Activated CD8-positive, alpha-beta T cell treated with anti-CD3 and anti-CD28 coated beads for 36 hours (primary cell): ENCODE measurements at regions not wholly inside any gene's neighbourhood (a gene's known extent, or its start where the extent isn't known, plus 50 kb on each side); places are given as distances from the start of the nearest gene placed in this dataset.

Experiments used
- ATAC-seq: fragments of 200-7000 bp; cut with Tn5 transposase; one replicate; pipeline ENCODE4 v1.10.0; 2021; ENCODE audit warnings: mild to moderate bottlenecking, moderate library complexity
- CTCF ChIA-PET: fragments of 350-600 bp; sonication (Branson Sonifier 250); formaldehyde crosslinking; loops from one replicate; lab custom pipeline; 2021; ENCODE audit warnings: antibody characterized with exemption; lab: Charles Lee
- POLR2A ChIA-PET: fragments of 350-600 bp; sonication (Branson Sonifier 250); formaldehyde crosslinking; loops from one replicate; lab custom pipeline; 2021; ENCODE audit warnings: antibody characterized with exemption; lab: Charles Lee
- DNase-seq: peaks from one replicate; pipeline ENCODE4 v3.0.0-alpha.2; 2020
- H3K27ac Mint-ChIP-seq: one replicate; pipeline ENCODE4 v1.8.0; 2021; ENCODE audit warnings: mild to moderate bottlenecking, mixed read lengths
- H3K27me3 Mint-ChIP-seq: one replicate; pipeline ENCODE4 v1.8.0; 2021; ENCODE audit warnings: mixed read lengths
- H3K36me3 Mint-ChIP-seq: one replicate; pipeline ENCODE4 v1.8.0; 2021; ENCODE audit warnings: low read depth, mixed read lengths
- H3K4me1 Mint-ChIP-seq: one replicate; pipeline ENCODE4 v1.8.0; 2021; ENCODE audit warnings: low read depth, mixed read lengths
- H3K4me3 Mint-ChIP-seq: one replicate; pipeline ENCODE4 v1.8.0; 2021; ENCODE audit warnings: mild to moderate bottlenecking, moderate library complexity, mixed read lengths
- H3K9me3 Mint-ChIP-seq: one replicate; pipeline ENCODE4 v1.8.0; 2021; ENCODE audit warnings: mixed read lengths
- intact Hi-C: fragments of 100-400 bp; cut with micrococcal nuclease; formaldehyde crosslinking; loops from one replicate; pipeline ENCODE4 v1.10.0; 2022
- TF ChIP-seq, protein P1 (sequence below): fragments of 200-600 bp; IDR thresholded peaks from one replicate; pipeline ENCODE4 v1.8.0; 2022; ENCODE audit warnings: antibody characterized with exemption, mild to moderate bottlenecking

DNA sequence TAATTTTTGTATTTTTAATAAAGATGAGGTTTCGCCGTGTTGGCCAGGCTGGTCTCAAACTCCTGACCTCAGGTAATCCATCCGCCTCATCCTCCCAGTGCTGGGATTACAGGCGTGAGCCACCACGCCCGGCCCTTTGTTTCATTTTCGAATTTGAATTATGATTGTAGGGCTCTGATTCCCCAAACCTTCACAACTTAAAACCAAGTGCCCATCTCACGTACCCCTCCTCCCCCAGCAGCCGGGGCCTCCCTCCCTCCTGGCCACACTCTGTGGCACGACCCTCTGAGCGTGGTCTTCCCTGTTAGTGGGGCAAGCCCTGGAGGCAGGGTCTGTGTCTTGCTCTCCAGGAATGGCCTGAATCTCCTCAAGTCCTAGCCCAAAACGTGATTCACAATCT is 166.5 kb downstream of the ASB1 start:
- DNase-seq: no peak
- no peaks in the 10 kb centered on the region for H3K27me3 Mint-ChIP-seq
- POLR2A ChIA-PET: no interaction called here
- H3K27ac Mint-ChIP-seq: no peak overlapping the region
- H3K9me3 Mint-ChIP-seq: no peaks in the 10 kb centered on the region
- H3K36me3 Mint-ChIP-seq: no peaks in the 10 kb centered on the region
- intact Hi-C loops: no loop called here
- H3K4me3 Mint-ChIP-seq: no peak overlapping the region
- TF ChIP-seq, protein P1, sequence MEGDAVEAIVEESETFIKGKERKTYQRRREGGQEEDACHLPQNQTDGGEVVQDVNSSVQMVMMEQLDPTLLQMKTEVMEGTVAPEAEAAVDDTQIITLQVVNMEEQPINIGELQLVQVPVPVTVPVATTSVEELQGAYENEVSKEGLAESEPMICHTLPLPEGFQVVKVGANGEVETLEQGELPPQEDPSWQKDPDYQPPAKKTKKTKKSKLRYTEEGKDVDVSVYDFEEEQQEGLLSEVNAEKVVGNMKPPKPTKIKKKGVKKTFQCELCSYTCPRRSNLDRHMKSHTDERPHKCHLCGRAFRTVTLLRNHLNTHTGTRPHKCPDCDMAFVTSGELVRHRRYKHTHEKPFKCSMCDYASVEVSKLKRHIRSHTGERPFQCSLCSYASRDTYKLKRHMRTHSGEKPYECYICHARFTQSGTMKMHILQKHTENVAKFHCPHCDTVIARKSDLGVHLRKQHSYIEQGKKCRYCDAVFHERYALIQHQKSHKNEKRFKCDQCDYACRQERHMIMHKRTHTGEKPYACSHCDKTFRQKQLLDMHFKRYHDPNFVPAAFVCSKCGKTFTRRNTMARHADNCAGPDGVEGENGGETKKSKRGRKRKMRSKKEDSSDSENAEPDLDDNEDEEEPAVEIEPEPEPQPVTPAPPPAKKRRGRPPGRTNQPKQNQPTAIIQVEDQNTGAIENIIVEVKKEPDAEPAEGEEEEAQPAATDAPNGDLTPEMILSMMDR: no peak
- H3K4me1 Mint-ChIP-seq: no peaks in the 10 kb centered on the region
- CTCF ChIA-PET: no interaction called here
- ATAC-seq: no peak

DNA sequence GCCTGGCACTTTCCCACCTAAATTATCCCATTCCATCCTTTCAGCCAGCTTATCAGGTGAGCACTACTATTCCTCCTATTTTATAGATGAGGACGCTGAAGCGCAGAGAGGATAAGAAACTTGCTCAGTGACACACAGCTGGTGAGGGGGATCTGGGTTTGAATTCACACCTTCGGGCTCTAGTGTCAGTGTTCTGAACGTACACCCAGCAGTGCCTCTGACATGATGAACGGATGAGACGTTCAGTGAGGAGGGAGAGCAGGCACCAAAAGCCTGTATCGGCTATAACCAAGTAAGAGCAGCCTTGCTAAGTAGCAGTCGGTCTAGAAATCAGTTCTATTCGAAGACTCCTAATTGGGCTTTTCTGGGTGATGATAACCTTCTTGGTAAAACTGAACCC is 167.0 kb downstream of the ASB1 start:
- no peaks in the 10 kb centered on the region for H3K27me3 Mint-ChIP-seq
- intact Hi-C loops: no loop called here
- TF ChIP-seq, protein P1: no peak
- H3K27ac Mint-ChIP-seq: no peak overlapping the region
- ChIA-PET CTCF (interaction anchor here (1.1 kb wide), 1 partner anchor 20 kb away, joined by 3 read pairs; no protein-coding TSS in a partner anchor), POLR2A (no interaction called here)
- H3K4me1 Mint-ChIP-seq: no peaks in the 10 kb centered on the region
- no peak overlapping the region for H3K4me3 Mint-ChIP-seq
- H3K36me3 Mint-ChIP-seq: no peaks in the 10 kb centered on the region
- no peak for ATAC-seq
- DNase-seq: no peak
- no peaks in the 10 kb centered on the region for H3K9me3 Mint-ChIP-seq

DNA sequence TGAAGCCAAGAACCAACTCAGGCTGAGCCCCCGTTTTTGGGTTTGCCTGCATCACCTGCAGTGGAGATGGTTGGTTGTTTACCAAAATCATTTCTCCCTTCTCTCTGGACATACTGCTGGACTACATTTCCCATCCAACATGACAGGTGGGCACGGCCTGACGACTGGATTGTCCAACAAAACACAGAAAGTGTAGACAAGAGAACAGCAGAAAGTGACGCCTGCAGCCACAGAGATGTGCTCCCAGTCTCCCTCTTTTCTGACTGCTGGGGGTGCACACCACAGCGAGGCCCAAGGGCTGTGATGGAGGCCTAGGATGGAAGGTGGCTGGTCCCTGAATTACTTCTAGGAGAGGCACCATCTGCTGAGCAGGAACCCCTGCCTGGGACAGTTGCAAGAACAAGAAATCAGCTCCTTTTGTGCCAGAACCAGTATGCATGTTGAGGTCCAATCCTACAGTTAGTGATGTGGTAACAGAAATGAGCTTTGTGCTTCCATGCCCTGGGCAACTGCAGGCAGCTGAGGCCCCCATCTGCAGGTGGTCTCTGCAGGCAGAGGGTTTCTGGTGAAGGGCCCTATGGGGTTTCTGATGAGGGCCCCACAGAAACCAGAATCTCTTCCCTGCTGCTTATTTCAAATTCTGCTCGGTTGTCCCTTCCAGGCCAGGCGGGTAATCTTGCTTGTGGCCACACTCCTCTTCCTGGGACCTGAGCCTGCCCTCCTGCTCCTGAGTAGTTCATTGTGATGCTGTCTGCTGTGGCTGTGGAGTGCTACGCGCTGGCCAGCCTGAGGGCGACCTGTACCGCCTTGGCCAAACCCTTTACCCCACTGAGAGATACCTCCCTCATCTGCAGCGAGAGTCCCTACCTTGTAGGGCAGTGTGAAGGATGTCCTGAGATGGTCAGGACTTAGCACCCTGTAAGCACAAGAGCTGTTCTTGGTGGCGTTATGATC is 168.3 kb downstream of the ASB1 start:
- H3K36me3 Mint-ChIP-seq: no peaks in the 10 kb centered on the region
- no peaks in the 10 kb centered on the region for H3K9me3 Mint-ChIP-seq
- no peak overlapping the region for H3K27ac Mint-ChIP-seq
- no peaks in the 10 kb centered on the region for H3K27me3 Mint-ChIP-seq
- ATAC-seq (no peak), DNase-seq (no peak)
- ChIA-PET POLR2A (no interaction called here), CTCF (no interaction called here)
- TF ChIP-seq, protein P1: no peak
- no peak overlapping the region for H3K4me3 Mint-ChIP-seq
- intact Hi-C loops: no loop called here
- no peaks in the 10 kb centered on the region for H3K4me1 Mint-ChIP-seq

DNA sequence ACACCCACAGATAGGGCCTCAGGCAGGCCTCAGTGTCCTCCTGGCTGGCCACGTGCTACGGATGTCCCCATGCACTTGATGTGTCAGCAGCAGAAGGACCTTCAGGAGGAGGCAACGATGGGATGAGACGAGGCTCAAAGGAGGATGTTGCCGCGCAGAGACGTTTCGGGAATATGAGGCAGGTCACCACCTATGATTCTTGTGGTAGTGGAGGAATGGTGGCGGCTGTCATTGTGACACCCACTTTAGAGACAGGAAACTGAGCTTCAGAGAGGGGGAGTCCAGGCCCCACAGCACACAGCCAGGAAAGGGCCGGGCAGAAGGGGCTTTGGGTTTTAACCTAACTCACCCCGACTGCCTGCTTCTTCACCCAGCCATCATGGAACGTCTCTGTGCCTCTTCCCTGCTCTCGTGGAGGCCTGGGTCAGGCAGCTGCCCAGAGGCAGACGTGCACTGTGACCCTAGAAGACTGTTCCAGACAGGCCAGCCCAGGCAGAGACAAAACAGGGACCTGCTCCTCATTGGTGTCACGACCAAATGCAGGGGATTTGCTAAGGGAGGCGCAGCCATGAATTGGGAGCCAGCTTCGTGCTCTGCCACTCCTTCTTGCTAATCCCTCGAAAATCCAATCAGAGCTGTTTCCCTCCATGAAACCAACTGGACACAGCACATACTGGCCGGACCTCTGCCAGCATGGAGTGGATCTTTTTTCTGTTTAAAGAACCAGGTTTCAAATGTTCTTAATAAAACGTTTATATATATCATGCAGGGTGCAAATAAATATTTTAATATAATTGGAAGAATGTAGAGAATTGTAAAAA is 169.2 kb downstream of the ASB1 start:
- Mint-ChIP-seq H3K36me3 (no peaks in the 10 kb centered on the region), H3K4me1 (no peaks in the 10 kb centered on the region), H3K4me3 (no peak overlapping the region), H3K27me3 (peaks cover under 1% of the 10 kb centered on the region), H3K27ac (no peak overlapping the region), H3K9me3 (no peaks in the 10 kb centered on the region)
- ChIA-PET POLR2A (no interaction called here), CTCF (no interaction called here)
- intact Hi-C loops: no loop called here
- no peak for DNase-seq
- no peak for ATAC-seq
- TF ChIP-seq, protein P1: no peak
